T-helper 17 cell (primary cell): ENCODE measurements at regions not wholly inside any gene's neighbourhood (a gene's known extent, or its start where the extent isn't known, plus 50 kb on each side); places are given as distances from the start of the nearest gene placed in this dataset.

Source experiments
- ATAC-seq: fragments of 150-1000 bp; cut with Tn5 transposase; 2 replicates; pipeline ENCODE4 v1.10.0; 2021; ENCODE audit warnings: mild to moderate bottlenecking, moderate library complexity
- DNase-seq, 3 donors: peaks; one replicate each; pipeline versions ENCODE4 v3.0.0 to v3.0.0-alpha.2; 2020 to 2021
- H3K9me3 ChIP-seq: one replicate; pipeline ENCODE4 v1.7.0; 2013; ENCODE audit warnings: low read length, mild to moderate bottlenecking; ENCODE audit not compliant: control insufficient read depth, poor library complexity, severe bottlenecking
- H3K27ac Mint-ChIP-seq: one replicate; pipeline ENCODE4 v1.8.0; 2022; ENCODE audit warnings: mild to moderate bottlenecking, moderate library complexity, mixed read lengths
- H3K27me3 Mint-ChIP-seq: one replicate; pipeline ENCODE4 v1.8.0; 2022; ENCODE audit warnings: mixed read lengths
- H3K36me3 Mint-ChIP-seq: one replicate; pipeline ENCODE4 v1.8.0; 2022; ENCODE audit warnings: low read depth, mixed read lengths
- H3K4me1 Mint-ChIP-seq: one replicate; pipeline ENCODE4 v1.8.0; 2022; ENCODE audit warnings: mild to moderate bottlenecking, mixed read lengths
- H3K4me3 Mint-ChIP-seq: one replicate; pipeline ENCODE4 v1.8.0; 2022; ENCODE audit warnings: mild to moderate bottlenecking, moderate library complexity, mixed read lengths

GRCh38 chr12:54700849-54701248 is 52.7 kb upstream of the DCD start:
- peaks cover 42% of the 10 kb centered on the region for H3K27me3 Mint-ChIP-seq
- no peak for ATAC-seq
- H3K4me1 Mint-ChIP-seq = peaks cover 4% of the 10 kb centered on the region

GRCh38 chr12:54700301-54700700 is 52.1 kb upstream of the DCD start:
- H3K4me1 Mint-ChIP-seq = peaks cover 4% of the 10 kb centered on the region
- H3K4me3 Mint-ChIP-seq = no peak overlapping the region
- no peak for ATAC-seq
- H3K36me3 Mint-ChIP-seq = no peaks in the 10 kb centered on the region
- no peak for DNase-seq
- peaks cover 46% of the 10 kb centered on the region for H3K27me3 Mint-ChIP-seq
- no peaks in the 10 kb centered on the region for H3K9me3 ChIP-seq
- H3K27ac Mint-ChIP-seq = no peak overlapping the region

More at GRCh38 chr12:54700849-54701248, 52.7 kb upstream of the DCD start:
- H3K4me3 Mint-ChIP-seq = no peak overlapping the region
- no peak for DNase-seq
- no peaks in the 10 kb centered on the region for H3K9me3 ChIP-seq
- peaks cover 3% of the 10 kb centered on the region for H3K36me3 Mint-ChIP-seq
- no peak overlapping the region for H3K27ac Mint-ChIP-seq
